ENCODE measurements at regions not wholly inside any gene's neighbourhood (a gene's known extent, or its start where the extent isn't known, plus 50 kb on each side); places are given as distances from the start of the nearest gene placed in this dataset.

DNA sequence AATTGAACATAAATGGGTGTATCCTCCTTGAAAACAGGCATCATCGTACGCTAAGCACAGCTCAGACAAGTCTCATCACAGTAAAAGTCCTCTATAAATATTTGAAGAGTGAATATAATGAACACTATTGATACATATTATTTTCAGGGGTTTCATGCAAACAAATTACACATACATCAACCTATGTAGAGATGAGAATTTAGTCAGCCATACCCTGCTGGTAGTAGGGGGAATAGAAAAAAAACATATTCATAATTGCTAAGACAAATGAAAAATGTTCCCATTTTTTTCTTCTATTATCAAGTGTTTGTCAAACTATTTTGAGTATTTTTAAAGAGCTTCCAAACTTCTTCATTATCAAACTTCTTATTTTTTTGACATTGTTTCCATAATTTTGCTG, 205.6 kb upstream of the SOX5 start:
- Histone ChIP-seq H3K27me3 (ENCODE audit: insufficient read depth, low read length) (no peaks in the 10 kb centered on the region), H3K27ac (ENCODE audit: low read depth, low read length, poor library complexity, severe bottlenecking) (no peak overlapping the region), H3K9me3 (ENCODE audit: low read length) (no peaks in the 10 kb centered on the region), H2AFZ (ENCODE audit: low read length) (no peak overlapping the region), H3K9me2 (ENCODE audit: low read depth, low read length) (no peaks in the 10 kb centered on the region), H3F3A (ENCODE audit: insufficient read depth, low read length) (no peaks in the 10 kb centered on the region), H3K9ac (ENCODE audit: low read length) (no peak overlapping the region), H3K4me1 (ENCODE audit: insufficient read depth, low read length, severe bottlenecking) (no peaks in the 10 kb centered on the region), H3K4me2 (ENCODE audit: low read length) (no peak overlapping the region), H3K4me3 (ENCODE audit: low read depth, low read length, poor library complexity, severe bottlenecking) (no peak overlapping the region), H3K36me3 (ENCODE audit: insufficient read depth, low read length) (no peaks in the 10 kb centered on the region), H4K20me1 (ENCODE audit: insufficient read depth, low read length) (no peaks in the 10 kb centered on the region), H3K79me2 (ENCODE audit: insufficient read depth, low read length) (no peaks in the 10 kb centered on the region)
- TF ChIP-seq, protein P1, sequence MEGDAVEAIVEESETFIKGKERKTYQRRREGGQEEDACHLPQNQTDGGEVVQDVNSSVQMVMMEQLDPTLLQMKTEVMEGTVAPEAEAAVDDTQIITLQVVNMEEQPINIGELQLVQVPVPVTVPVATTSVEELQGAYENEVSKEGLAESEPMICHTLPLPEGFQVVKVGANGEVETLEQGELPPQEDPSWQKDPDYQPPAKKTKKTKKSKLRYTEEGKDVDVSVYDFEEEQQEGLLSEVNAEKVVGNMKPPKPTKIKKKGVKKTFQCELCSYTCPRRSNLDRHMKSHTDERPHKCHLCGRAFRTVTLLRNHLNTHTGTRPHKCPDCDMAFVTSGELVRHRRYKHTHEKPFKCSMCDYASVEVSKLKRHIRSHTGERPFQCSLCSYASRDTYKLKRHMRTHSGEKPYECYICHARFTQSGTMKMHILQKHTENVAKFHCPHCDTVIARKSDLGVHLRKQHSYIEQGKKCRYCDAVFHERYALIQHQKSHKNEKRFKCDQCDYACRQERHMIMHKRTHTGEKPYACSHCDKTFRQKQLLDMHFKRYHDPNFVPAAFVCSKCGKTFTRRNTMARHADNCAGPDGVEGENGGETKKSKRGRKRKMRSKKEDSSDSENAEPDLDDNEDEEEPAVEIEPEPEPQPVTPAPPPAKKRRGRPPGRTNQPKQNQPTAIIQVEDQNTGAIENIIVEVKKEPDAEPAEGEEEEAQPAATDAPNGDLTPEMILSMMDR (IDR thresholded peaks at IDR 0.05; ENCODE audit: low read length) = no peak
- no peak for TF ChIP-seq EZH2 (IDR thresholded peaks at IDR 0.05; ENCODE audit: borderline replicate concordance, low read length)

GRCh38 chr12:24153079-24153478, 203.6 kb upstream of the SOX5 start:
- no peak overlapping the region for H3K4me2 ChIP-seq (ENCODE audit: low read length)
- H3K4me1 ChIP-seq (ENCODE audit: insufficient read depth, low read length, severe bottlenecking) = no peaks in the 10 kb centered on the region
- H4K20me1 ChIP-seq (ENCODE audit: insufficient read depth, low read length) = no peaks in the 10 kb centered on the region
- no peak overlapping the region for H3K4me3 ChIP-seq (ENCODE audit: low read depth, low read length, poor library complexity, severe bottlenecking)
- no peaks in the 10 kb centered on the region for H3K27me3 ChIP-seq (ENCODE audit: insufficient read depth, low read length)
- H3K9me3 ChIP-seq (ENCODE audit: low read length) = no peaks in the 10 kb centered on the region
- H3K9ac ChIP-seq (ENCODE audit: low read length) = no peak overlapping the region
- H3F3A ChIP-seq (ENCODE audit: insufficient read depth, low read length) = no peaks in the 10 kb centered on the region
- no peaks in the 10 kb centered on the region for H3K79me2 ChIP-seq (ENCODE audit: insufficient read depth, low read length)
- no peaks in the 10 kb centered on the region for H3K36me3 ChIP-seq (ENCODE audit: insufficient read depth, low read length)
- H2AFZ ChIP-seq (ENCODE audit: low read length) = no peak overlapping the region
- H3K27ac ChIP-seq (ENCODE audit: low read depth, low read length, poor library complexity, severe bottlenecking) = no peak overlapping the region
- no peaks in the 10 kb centered on the region for H3K9me2 ChIP-seq (ENCODE audit: low read depth, low read length)
- TF ChIP-seq, protein P1 (IDR thresholded peaks at IDR 0.05; ENCODE audit: low read length) = no peak
- no peak for TF ChIP-seq EZH2 (IDR thresholded peaks at IDR 0.05; ENCODE audit: borderline replicate concordance, low read length)

DNA sequence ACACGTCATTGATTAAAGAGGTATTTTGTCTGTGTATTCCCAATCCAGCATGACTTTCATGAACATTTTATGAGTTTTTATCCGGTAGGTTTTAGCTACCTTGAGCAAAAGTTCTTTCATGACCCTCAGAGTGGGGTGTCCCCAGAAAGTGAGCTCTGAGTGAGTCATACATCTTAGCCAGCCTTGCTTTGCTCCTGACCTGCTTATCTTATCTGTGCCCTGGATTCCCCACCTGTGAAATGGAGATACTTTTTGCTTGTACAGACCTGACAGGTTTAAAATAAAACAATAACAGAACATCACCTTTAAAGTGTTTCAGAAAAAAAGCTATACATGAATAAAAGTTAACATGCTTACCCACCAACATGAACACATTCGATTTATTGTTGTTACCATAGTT, 202.8 kb upstream of the SOX5 start:
- TF ChIP-seq EZH2 (IDR thresholded peaks at IDR 0.05; ENCODE audit: borderline replicate concordance, low read length) = no peak
- TF ChIP-seq, protein P1 (IDR thresholded peaks at IDR 0.05; ENCODE audit: low read length) = no peak
- Histone ChIP-seq H3K27me3 (ENCODE audit: insufficient read depth, low read length) (no peaks in the 10 kb centered on the region), H4K20me1 (ENCODE audit: insufficient read depth, low read length) (no peaks in the 10 kb centered on the region), H3K9me2 (ENCODE audit: low read depth, low read length) (no peaks in the 10 kb centered on the region), H3F3A (ENCODE audit: insufficient read depth, low read length) (no peaks in the 10 kb centered on the region), H2AFZ (ENCODE audit: low read length) (no peak overlapping the region), H3K36me3 (ENCODE audit: insufficient read depth, low read length) (no peaks in the 10 kb centered on the region), H3K4me3 (ENCODE audit: low read depth, low read length, poor library complexity, severe bottlenecking) (no peak overlapping the region), H3K9me3 (ENCODE audit: low read length) (no peaks in the 10 kb centered on the region), H3K79me2 (ENCODE audit: insufficient read depth, low read length) (no peaks in the 10 kb centered on the region), H3K9ac (ENCODE audit: low read length) (no peak overlapping the region), H3K4me1 (ENCODE audit: insufficient read depth, low read length, severe bottlenecking) (no peaks in the 10 kb centered on the region), H3K4me2 (ENCODE audit: low read length) (no peak overlapping the region), H3K27ac (ENCODE audit: low read depth, low read length, poor library complexity, severe bottlenecking) (no peak overlapping the region)
